HCT116 (cell line): ENCODE measurements at regions not wholly inside any gene's neighbourhood (a gene's known extent, or its start where the extent isn't known, plus 50 kb on each side); places are given as distances from the start of the nearest gene placed in this dataset.

Experiments used
- ATAC-seq: fragments of 200-7000 bp; cut with Tn5 transposase; 2 replicates; pipeline ENCODE4 v1.9.1; 2020; ENCODE audit warnings: mild to moderate bottlenecking, moderate library complexity
- BruUV-seq: library from RNA; stranded (reverse); fragments of 400-500 nt; replicated peaks from 2 replicates; lab custom pipeline; 2021; lab: Mats Ljungman, UMichigan
- CTCF ChIA-PET: fragments of 300-600 bp; sonication (Branson Sonifier 250); formaldehyde crosslinking; loops from one replicate; lab custom pipeline; 2021; ENCODE audit warnings: antibody characterized with exemption; lab: Charles Lee
- POLR2A ChIA-PET: fragments of 300-600, 350-600 bp; sonication (Branson Sonifier 250); formaldehyde crosslinking; loops from one replicate; lab custom pipeline; 2021; ENCODE audit warnings: antibody characterized with exemption; lab: Charles Lee
- RAD21 ChIA-PET, 2 experiments: fragments of 300-600 bp; sonication (Branson Sonifier 250); formaldehyde crosslinking; loops; one replicate each; lab custom pipeline; 2023; ENCODE audit warnings: low total read pairs in 2 of 2; ENCODE audit not compliant: uncharacterized antibody in 2 of 2, unreplicated experiment in 2 of 2, low non-redundant PET in 1 of 2; lab: Charles Lee
- DNase-seq: peaks from one replicate; pipeline ENCODE4 v3.0.0-alpha.2; 2010; ENCODE audit warnings: low read depth, low spot score
- H2AFZ ChIP-seq: fragments of 200-600 bp; shearing (Covaris generic), sonication (generic); 2 replicates; pipeline ENCODE4 v1.6.1; 2017; ENCODE audit warnings: low read depth, mixed run types, mixed read lengths, antibody characterized with exemption, low read length; ENCODE audit not compliant: poor library complexity, severe bottlenecking
- H3K27ac ChIP-seq: 2 replicates; pipeline ENCODE4 v1.5.1; 2012; ENCODE audit warnings: low read depth, low read length
- H3K27me3 ChIP-seq: fragments of 200-600 bp; sonication (generic); 2 replicates; pipeline ENCODE4 v1.6.1; 2016; ENCODE audit warnings: mixed run types, low read length, mixed read lengths; ENCODE audit not compliant: insufficient read depth
- H3K36me3 ChIP-seq, 2 experiments: fragments of 200-500 bp in 1 of 2; fragments of 200-600 bp in 1 of 2; sonication (Bioruptor generic) in 1 of 2; sonication (generic) in 1 of 2; 2 replicates each; pipeline versions ENCODE4 v1.5.1 to v1.6.1; 2014 to 2016; ENCODE audit warnings: low read length in 2 of 2, inconsistent platforms in 1 of 2, mixed read lengths in 1 of 2, mixed run types in 1 of 2; ENCODE audit not compliant: insufficient read depth in 2 of 2, control insufficient read depth in 1 of 2
- H3K4me1 ChIP-seq, 2 experiments: fragments of 200-600 bp in 1 of 2; sonication (generic) in 1 of 2; 2 replicates each; pipeline versions ENCODE4 v1.5.1 to v1.6.1; 2012 to 2017; ENCODE audit warnings: low read length in 2 of 2, inconsistent platforms in 1 of 2, mild to moderate bottlenecking in 1 of 2, mixed read lengths in 1 of 2, mixed run types in 1 of 2, moderate library complexity in 1 of 2; ENCODE audit not compliant: insufficient read depth in 2 of 2, control insufficient read depth in 1 of 2
- H3K4me2 ChIP-seq: fragments of 200-600 bp; sonication (generic); 2 replicates; pipeline ENCODE4 v1.6.1; 2017; ENCODE audit warnings: mixed run types, low read length, mixed read lengths
- H3K4me3 ChIP-seq, 2 experiments: fragments of 200-600 bp in 1 of 2; sonication (generic) in 1 of 2; replicated peaks in 1 of 2; 2 replicates each; pipeline ENCODE4 v1.5.1; 2011 to 2016; ENCODE audit warnings: low read length in 2 of 2, control low read depth in 1 of 2, low read depth in 1 of 2, mild to moderate bottlenecking in 1 of 2, mixed read lengths in 1 of 2, mixed run types in 1 of 2
- H3K79me2 ChIP-seq: fragments of 200-600 bp; sonication (generic); 2 replicates; pipeline ENCODE4 v1.6.1; 2017; ENCODE audit warnings: mild to moderate bottlenecking, mixed run types, low read length, moderate library complexity, mixed read lengths; ENCODE audit not compliant: insufficient read depth
- H3K9ac ChIP-seq: fragments of 200-600 bp; sonication (generic); 2 replicates; pipeline ENCODE4 v1.6.1; 2016; ENCODE audit warnings: low read length, mixed read lengths
- H3K9me2 ChIP-seq: fragments of 200-600 bp; sonication (generic), shearing (Covaris generic); 2 replicates; pipeline ENCODE4 v1.6.1; 2017; ENCODE audit warnings: mixed run types, mild to moderate bottlenecking, moderate library complexity; ENCODE audit not compliant: insufficient read depth
- H3K9me3 ChIP-seq, 2 experiments: fragments of 200-500 bp in 1 of 2; fragments of 200-600 bp in 1 of 2; sonication (Bioruptor generic) in 1 of 2; sonication (generic) in 1 of 2; 2 replicates each; pipeline ENCODE4 v1.6.1; 2014 to 2017; ENCODE audit warnings: low read length in 2 of 2, mixed read lengths in 2 of 2, inconsistent platforms in 1 of 2, low read depth in 1 of 2, mild to moderate bottlenecking in 1 of 2, mixed run types in 1 of 2, moderate library complexity in 1 of 2; ENCODE audit not compliant: control insufficient read depth in 1 of 2, insufficient read depth in 1 of 2
- H4K20me1 ChIP-seq: fragments of 200-600 bp; sonication (generic), shearing (Covaris generic); 2 replicates; pipeline ENCODE4 v1.6.1; 2017; ENCODE audit warnings: mixed run types, mild to moderate bottlenecking, moderate library complexity; ENCODE audit not compliant: insufficient read depth
- ATF3 ChIP-seq: IDR thresholded peaks from 2 replicates; pipeline ENCODE4 v1.6.1; 2012
- CBX3 ChIP-seq: IDR thresholded peaks from 2 replicates; pipeline ENCODE4 v1.6.1; 2012; ENCODE audit warnings: low read depth
- CEBPB ChIP-seq: IDR thresholded peaks from 2 replicates; pipeline ENCODE4 v1.6.1; 2012; ENCODE audit warnings: low read depth
- CTCF ChIP-seq, 3 experiments: fragments of 200-600 bp in 1 of 3; sonication (generic) in 1 of 3; IDR thresholded peaks in 2 of 3; conservative IDR thresholded peaks in 1 of 3; 2 replicates each; pipeline ENCODE4 v1.5.1; 2012 to 2017; ENCODE audit warnings: low read depth in 2 of 3, low read length in 2 of 3, antibody characterized with exemption in 1 of 3, borderline replicate concordance in 1 of 3, control low read depth in 1 of 3, mild to moderate bottlenecking in 1 of 3, mixed read lengths in 1 of 3, mixed run types in 1 of 3, moderate library complexity in 1 of 3; ENCODE audit not compliant: insufficient read depth in 1 of 3
- EGR1 ChIP-seq: IDR thresholded peaks from 2 replicates; pipeline ENCODE4 v1.6.1; 2012; ENCODE audit warnings: low read depth
- ELF1 ChIP-seq: IDR thresholded peaks from 2 replicates; pipeline ENCODE4 v1.6.1; 2012; ENCODE audit warnings: low read depth, borderline replicate concordance
- JUND ChIP-seq: IDR thresholded peaks from 2 replicates; pipeline ENCODE4 v1.6.1; 2012
- POLR2AphosphoS5 ChIP-seq: IDR thresholded peaks from 2 replicates; pipeline ENCODE4 v1.6.1; 2011; ENCODE audit warnings: mild to moderate bottlenecking, low read depth, low read length, moderate library complexity
- RAD21 ChIP-seq: IDR thresholded peaks from 2 replicates; pipeline ENCODE4 v1.6.1; 2012; ENCODE audit warnings: low read depth, mild to moderate bottlenecking
- SIN3A ChIP-seq: IDR thresholded peaks from 2 replicates; pipeline ENCODE4 v1.6.1; 2012; ENCODE audit warnings: low read depth
- SP1 ChIP-seq: IDR thresholded peaks from 2 replicates; pipeline ENCODE4 v1.6.1; 2012; ENCODE audit warnings: low read depth
- TCF7L2 ChIP-seq: IDR thresholded peaks from 2 replicates; pipeline ENCODE4 v1.7.0; 2011; ENCODE audit warnings: borderline replicate concordance, inconsistent platforms; ENCODE audit not compliant: insufficient read depth, insufficient read length; ENCODE audit errors: extremely low read depth
- YY1 ChIP-seq: IDR thresholded peaks from 2 replicates; pipeline ENCODE4 v1.6.1; 2011; ENCODE audit warnings: low read length, low read depth, moderate library complexity, mild to moderate bottlenecking; ENCODE audit not compliant: insufficient replicate concordance; ENCODE audit errors: extremely low read depth
- ZBTB33 ChIP-seq: IDR thresholded peaks from 2 replicates; pipeline ENCODE4 v1.6.1; 2011; ENCODE audit warnings: mild to moderate bottlenecking, low read length, moderate library complexity; ENCODE audit not compliant: insufficient replicate concordance; ENCODE audit errors: extremely low read depth
- ZFX ChIP-seq: fragments of 450-650 bp; IDR thresholded peaks from 2 replicates; pipeline ENCODE4 v1.6.1; 2017
- intact Hi-C: fragments of 100-400 bp; cut with micrococcal nuclease; formaldehyde crosslinking; loops from 2 replicates; pipeline ENCODE4 v1.10.0; 2022

DNA sequence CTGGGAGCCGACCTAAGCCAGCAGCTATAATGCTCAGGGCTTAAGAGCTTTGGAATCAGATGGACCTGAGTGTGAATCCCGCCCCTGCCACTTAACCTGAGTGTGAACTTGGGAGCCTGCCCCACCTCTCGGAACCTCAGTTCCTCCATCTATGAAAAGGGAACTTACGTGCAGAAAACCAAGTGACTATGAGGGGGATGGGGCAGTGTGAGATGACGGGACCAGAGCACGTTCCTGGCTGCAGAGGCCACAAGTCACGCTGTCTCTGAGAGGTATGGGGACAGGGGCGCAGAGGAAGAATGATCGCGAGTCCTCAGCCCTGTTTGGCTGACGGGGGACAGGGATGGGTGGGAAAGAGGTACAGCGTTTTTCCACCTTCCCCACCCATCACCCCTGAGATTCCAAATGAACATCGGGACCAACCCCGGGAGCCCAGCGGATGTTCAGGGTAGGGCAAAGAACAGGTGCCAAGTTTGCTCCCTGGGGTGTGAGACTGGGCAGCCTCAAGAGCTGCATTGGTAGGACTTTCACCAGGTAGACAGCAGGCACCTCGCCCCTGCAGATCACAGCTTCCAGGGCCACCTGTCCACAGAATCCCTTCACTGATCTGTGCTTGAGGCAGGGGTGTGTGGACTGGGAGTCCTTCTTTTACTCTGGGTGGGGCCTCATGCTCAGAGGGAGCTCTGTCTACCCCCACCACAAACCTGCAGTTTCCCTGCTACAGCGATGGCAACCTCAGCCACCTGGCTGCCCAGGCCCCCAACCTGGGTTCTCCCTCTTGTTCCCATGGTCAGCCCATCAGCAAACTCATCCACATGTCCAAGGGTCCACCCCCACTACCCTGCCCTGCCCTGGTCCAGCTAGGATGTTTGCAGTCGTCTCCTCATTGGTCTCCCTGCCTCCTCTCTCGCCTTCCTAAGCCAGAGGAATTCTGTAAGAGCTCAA lies 85.8 kb downstream of the CEBPB start:
- H3K4me3 ChIP-seq, result no peak overlapping the region
- TF ChIP-seq TCF7L2, result no peak
- no peak for TF ChIP-seq CBX3
- no peak for TF ChIP-seq JUND
- TF ChIP-seq ELF1, result no peak
- no peak for TF ChIP-seq SP1
- TF ChIP-seq RAD21, result no peak
- TF ChIP-seq SIN3A, result no peak
- no peak for TF ChIP-seq POLR2AphosphoS5
- no peak for TF ChIP-seq CTCF (IDR thresholded peaks at IDR 0.05 in 2 of 3, conservative IDR thresholded peaks at IDR 0.05 in 1 of 3; ENCODE audit: borderline replicate concordance in 1 of 3, insufficient read depth in 1 of 3, low read depth in 2 of 3, low read length in 2 of 3)
- no peak for TF ChIP-seq CEBPB
- no peak for TF ChIP-seq ZBTB33
- TF ChIP-seq ATF3, result no peak
- TF ChIP-seq YY1, result no peak
- TF ChIP-seq EGR1, result no peak
- TF ChIP-seq ZFX, result no peak
- TF ChIP-seq, all 23 proteins: peak for 0
- intact Hi-C loops, result no loop called here
- H3K4me1 ChIP-seq, result peaks cover 10 to 23% of the 10 kb centered on the region in 2 experiments
- H3K9me2 ChIP-seq, result no peaks in the 10 kb centered on the region
- no peak overlapping the region for H3K27ac ChIP-seq
- H2AFZ ChIP-seq, result no peak overlapping the region
- H4K20me1 ChIP-seq, result no peaks in the 10 kb centered on the region
- POLR2A ChIA-PET, result no interaction called here
- DNase-seq (no peak), ATAC-seq (no peak)
- H3K9ac ChIP-seq, result no peak overlapping the region
- H3K4me2 ChIP-seq, result no peak overlapping the region
- H3K27me3 ChIP-seq, result no peaks in the 10 kb centered on the region
- CTCF ChIA-PET, result no interaction called here
- no TSS peak for BruUV-seq
- no peaks in the 10 kb centered on the region for H3K9me3 ChIP-seq
- RAD21 ChIA-PET, result no interaction called here
- no peaks in the 10 kb centered on the region for H3K36me3 ChIP-seq
- H3K79me2 ChIP-seq, result no peaks in the 10 kb centered on the region
